Epithelial cell of prostate (primary cell): ENCODE measurements at regions not wholly inside any gene's neighbourhood (a gene's known extent, or its start where the extent isn't known, plus 50 kb on each side); places are given as distances from the start of the nearest gene placed in this dataset.
"Not testable (repeated sequence)": the region's sequence is repeated elsewhere in the genome, so short reads cannot be mapped to it uniquely, and the experiment has no call there.

Experiments
- DNase-seq: peaks from one replicate; pipeline ENCODE4 v3.0.0-alpha.2; 2011; ENCODE audit warnings: low read depth, low spot score
- H3K27ac ChIP-seq: fragments of 450-650 bp; 2 replicates; pipeline ENCODE4 v1.5.1; 2017; ENCODE audit warnings: mild to moderate bottlenecking

DNA sequence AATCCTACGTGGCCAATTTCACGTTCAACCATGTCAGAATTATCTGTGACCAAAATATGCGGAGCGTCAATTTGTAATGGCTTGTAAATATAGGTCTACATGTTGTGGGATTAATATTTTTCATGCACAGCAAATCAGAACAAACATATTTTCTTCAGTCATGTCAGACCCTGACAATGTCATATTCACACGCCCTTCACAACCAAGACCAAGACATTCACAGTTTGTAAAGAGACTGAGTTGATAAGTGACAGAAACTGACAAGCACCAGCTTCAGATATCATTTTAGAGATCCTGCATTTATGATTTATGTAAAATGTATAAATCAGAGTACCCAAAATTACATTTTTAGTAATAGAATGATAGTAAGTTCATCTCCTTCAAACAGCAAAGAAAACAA is 57.3 kb upstream of the NOVA1 start:
- DNase-seq = no peak
- no peak overlapping the region for H3K27ac ChIP-seq

DNA sequence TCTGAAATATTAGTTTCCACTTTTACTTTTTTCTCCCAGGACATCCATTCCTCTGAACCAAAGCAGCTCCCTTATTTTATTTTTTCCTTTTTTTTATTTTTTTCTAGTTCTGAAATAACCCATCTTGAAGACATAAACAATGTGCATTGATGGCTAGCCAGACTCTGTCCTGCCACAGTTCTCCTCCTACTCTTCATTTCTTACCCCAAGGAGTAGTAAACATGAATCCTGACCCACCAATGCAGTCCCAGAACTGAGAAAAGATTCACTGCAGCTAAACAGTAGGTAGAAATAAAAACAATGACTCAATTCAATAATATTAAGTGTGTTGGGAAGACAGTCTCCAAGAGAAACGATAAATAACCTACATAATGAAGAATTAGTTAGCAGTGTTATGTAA is 65.7 kb upstream of the NOVA1 start:
- no peak overlapping the region for H3K27ac ChIP-seq

DNA sequence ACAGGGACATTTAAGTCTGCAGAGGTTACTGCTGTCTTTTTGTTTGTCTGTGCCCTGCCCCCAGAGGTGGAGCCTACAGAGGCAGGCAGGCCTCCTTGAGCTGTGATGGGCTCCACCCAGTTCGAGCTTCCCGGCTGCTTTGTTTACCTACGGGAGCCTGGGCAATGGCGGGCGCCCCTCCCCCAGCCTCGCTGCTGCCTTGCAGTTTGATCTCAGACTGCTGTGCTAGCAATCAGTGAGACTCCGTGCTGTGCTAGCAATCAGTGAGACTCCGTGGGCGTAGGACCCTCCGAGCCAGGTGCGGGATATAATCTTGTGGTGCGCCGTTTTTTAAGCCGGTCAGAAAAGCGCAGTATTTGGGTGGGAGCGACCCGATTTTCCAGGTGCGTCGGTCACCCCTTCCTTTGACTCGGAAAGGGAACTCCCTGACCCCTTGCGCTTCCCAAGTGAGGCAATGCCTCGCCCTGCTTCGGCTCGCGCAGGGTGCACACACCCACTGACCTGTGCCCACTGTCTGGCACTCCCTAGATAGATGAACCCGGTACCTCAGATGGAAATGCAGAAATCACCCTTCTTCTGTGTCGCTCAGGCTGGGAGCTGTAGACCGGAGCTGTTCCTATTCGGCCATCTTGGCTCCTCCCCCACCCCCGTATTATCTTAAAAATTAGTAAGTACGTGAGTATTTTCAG is 81.0 kb upstream of the NOVA1 start:
- not testable (repeated sequence) for DNase-seq, H3K27ac ChIP-seq

More for the DNA sequence above, 65.7 kb upstream of the NOVA1 start:
- no peak for DNase-seq

DNA sequence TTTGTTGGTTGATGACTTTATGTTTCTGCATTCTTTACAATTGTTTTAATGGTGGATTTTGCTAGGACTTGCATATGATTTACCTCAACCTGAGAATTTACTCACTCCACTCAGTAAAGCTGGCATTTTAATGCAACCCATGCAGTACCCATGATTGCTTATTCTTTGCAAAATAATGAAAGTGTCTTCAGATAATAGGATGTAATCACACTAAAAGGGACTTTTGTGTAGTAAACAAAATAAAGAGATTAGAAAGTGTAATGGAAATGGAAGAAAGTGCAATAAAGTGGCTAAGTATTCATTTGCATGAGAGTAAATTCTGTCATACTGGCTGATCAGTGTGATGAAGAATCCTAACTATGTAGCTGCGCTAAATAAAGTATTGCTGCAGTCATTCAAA is 87.6 kb upstream of the NOVA1 start:
- DNase-seq = no peak
- H3K27ac ChIP-seq = no peak overlapping the region

DNA sequence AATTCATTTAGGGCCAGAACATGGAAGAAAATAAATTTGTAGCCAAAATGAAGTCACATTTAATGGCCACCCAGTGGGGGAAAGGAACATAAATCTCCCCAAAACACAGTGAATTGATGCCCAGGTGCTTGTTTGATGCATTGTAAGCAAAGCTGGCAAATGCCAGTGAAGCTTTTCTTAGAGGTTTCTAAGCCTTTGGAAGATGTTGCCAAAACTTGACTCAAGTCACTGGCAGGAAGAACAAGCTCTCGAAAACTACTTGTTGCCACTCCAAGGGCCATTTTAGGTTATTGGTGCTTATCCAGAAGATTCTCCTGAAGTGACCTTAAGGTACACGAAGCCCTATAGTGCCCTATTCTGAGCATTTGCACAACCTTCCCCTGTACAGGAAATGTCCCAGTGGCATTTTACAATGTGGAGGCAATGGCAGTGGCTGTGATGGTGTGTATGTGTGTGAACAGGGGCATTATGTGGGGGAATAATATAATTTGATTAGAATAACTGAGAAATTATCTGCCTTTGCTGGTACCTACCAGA is 89.5 kb upstream of the NOVA1 start:
- H3K27ac ChIP-seq = no peak overlapping the region
- DNase-seq = no peak

DNA sequence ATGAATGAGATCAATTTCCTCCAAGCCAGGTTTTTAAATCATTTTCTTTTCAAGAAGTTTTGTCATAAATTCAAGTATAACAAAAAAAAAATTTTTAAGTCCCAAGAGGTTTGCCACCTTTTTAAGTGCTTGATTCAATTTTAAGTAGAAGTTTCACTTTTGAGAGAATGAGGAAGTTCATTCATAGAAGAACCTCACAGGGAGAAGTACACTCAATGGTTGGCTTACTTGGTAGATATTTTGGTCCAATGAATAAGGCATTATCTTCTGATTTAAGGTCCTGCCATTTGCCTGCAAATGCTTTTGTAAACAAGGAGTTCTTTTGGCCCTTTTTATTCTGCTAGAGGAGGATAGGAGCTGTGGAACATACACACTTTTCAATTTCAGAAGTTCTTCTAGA is 96.7 kb upstream of the NOVA1 start:
- DNase-seq = no peak
- H3K27ac ChIP-seq = no peak overlapping the region

DNA sequence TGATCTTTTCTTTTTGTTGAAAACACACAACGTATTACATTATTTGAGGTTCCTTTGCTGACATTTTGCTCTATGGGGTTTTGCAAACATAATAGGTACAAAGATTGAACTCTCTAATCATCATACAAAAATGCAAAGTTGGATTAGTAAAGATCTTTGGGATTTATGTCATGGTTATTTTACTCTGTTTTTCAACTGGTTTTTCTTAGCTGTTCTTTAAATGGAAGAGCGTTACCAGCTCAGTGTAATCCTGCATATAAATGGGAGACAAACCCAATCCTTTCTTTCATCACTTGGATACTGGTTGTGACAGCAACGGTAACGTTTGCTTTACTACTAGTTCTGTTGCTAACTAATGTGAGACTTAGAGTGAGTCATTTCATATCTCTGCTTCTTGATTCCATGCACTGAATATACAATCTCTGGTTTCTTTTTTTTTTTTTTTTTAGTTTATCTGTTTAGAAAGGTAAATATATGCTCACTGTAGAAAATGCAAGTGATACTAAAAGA is 104.9 kb upstream of the NOVA1 start:
- H3K27ac ChIP-seq = no peak overlapping the region
- no peak for DNase-seq

DNA sequence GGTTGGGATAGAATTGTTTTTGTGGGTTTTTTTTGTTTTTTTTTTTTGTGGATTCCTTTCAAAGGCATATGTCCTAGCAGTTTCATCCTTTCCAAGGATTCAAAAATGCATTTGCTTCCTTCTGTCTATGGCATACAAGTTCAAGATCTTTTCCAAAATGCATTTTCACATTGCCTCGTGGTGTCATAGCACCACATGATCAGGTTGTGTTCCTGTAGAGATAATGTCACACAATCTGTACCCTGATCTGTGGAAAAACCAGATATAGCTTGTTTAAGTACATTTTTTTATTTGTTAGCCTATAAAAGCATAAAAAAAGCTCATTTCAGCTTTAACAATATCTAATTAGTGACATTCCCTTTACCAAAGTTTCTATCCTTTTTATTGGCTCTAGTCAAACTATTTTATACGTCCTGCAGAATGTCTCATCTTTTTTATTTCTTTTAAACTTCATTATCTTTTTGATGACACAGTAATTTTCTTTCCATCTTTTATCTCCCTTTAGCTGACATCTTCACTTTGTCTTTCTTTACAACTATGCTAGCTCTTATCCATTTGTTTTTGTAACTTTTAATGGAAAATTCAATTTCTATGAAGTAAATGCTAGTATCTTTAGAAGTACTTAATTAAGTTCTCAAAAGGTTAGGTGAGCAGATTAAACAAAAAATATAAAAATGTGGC is 106.0 kb upstream of the NOVA1 start:
- no peak overlapping the region for H3K27ac ChIP-seq
- DNase-seq = no peak

DNA sequence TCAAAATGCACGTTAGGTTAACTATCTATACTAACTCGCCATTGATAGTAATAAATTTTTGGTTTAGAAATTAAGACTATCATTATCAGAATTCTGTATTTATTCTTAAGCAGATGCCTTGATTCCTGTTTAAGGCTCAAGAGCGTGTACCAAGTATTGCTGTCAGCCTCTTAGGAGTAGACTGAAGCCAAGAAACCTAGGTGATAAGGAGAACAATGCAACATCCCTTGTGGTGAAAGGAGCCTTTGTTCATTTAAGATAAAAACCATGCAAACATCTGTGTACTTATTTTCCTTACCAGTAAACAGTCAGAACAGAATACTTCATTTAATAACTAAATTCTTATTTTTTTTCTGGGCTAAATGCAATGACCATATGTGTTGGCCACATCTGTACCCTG is 109.4 kb upstream of the NOVA1 start:
- no peak for DNase-seq
- no peak overlapping the region for H3K27ac ChIP-seq

DNA sequence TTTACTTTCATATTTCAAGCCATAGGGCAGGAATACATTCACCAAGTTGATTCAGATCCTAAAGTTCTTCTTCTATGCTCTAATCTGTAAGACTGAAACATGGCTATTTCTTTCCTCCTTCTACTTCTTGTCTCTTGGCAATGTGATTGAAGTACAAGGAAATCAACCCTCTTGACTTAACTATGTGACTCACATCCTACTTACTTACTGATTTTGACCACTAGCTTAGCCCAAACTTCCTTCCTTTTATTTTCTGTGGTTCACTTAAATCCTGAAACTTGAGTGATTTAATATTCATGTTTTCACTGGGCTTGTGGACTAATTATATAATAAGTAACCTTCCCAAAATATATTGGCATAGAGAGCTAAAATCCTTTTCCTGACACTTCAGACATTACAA is 111.2 kb upstream of the NOVA1 start:
- peak overlapping the region; percentile 35 for H3K27ac ChIP-seq
- DNase-seq = peak; percentile 22

DNA sequence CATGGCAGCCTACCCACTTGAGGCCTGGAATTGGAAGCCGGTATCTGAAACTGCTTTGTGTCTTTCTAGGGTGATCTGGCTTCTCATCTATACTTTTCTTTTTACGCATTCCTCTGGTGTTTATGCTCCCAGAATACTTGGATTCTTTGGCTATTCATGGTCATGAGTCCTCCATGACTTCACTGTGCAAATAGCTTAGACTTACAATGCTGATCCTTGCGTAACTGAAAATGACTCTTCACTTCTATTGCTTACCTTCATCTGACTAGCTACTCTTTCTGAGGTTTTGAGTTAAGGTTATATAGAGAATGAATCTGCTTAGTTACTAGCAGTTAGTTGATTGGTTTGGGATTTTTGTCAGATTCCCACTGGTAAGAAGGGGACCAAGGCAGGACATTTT is 121.7 kb upstream of the NOVA1 start:
- no peak overlapping the region for H3K27ac ChIP-seq
- peak; percentile 64 for DNase-seq

DNA sequence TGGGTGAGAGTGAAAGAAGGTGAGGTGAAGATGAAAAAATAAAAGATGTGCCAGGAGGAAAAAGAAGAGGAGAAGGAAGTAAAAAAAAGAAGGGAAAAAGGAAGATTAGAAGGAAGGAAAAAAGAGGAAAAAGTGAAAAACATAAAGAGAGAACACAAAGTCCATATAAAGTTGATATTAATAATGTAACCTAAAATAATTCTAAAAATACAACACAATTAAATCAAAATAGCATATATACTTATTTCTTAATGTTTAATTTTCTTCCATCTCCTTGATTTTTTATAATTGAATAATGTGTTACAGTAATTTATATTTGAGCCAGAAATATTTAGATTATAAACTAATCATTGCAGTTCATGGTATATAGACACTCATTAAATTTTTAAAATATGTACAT is 124.4 kb upstream of the NOVA1 start:
- DNase-seq = no peak
- H3K27ac ChIP-seq = no peak overlapping the region

DNA sequence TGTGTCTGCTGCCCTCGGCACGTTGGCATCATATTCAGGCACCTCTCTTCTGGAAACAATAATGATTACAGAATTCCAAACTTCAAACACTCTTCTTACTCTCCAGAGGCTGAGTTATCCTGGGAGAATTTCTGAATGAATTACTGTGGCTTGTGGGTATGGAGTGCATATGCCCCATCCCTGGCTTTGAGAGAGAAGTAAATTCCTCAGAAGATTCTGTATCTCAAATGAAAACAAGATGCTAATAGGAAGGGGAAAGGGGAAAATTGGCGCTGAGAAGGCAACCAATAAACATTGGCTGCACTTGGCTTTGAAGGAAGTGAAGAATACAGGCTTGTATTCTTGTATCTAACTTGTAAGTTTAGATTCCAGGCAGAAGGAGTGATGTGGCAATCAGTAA is 132.0 kb upstream of the NOVA1 start:
- H3K27ac ChIP-seq = no peak overlapping the region
- DNase-seq = no peak

DNA sequence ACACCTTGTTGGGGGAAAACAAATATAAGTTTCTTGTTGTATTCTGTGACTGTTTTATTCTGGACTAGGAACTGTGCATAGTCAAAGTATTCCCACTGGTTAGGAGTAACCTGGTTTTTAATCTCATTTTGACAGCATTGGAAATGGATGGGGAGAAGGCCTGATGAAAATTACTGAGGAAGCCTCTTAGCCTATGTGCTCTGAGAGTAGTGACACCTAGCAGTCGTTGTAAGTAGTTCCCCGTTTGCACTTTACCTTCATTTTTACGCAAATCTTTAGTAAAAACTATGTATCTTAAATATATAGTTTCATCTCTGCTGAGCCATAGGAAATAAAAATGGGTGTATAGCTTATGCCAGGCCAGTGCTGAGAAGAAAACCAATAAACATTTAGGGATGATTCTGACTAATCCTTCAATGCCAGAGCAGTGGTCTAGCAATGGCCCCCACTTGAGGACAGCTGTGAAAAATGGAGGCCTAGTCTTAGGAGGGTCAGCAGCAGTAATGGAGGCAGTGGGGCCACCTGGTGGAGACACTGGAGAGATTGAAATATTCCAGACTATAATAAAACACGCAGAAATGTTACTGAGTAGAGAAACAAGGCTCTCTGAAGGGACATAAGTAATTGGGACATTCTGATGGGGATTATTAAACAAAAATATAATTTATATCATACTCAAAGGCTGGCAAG is 133.2 kb upstream of the NOVA1 start:
- no peak for DNase-seq
- no peak overlapping the region for H3K27ac ChIP-seq

DNA sequence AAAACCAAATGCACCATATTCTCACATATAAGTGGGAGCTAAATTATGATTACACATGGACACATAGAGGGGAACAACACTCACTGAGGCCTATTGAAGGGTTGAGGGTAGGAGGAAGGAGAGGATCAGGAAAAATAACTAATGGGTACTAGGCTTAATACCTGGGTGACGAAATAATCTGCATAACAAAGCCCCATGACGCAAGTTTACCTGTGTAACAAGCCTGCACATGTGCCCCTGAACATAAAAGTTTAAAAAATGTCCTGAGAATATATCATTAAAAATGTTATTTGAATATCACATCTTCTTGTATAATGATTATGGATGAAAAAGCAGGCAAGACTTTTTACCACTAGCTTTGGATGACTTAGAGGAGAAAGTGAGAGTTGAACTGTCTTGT is 138.0 kb upstream of the NOVA1 start:
- no peak for DNase-seq
- no peak overlapping the region for H3K27ac ChIP-seq

DNA sequence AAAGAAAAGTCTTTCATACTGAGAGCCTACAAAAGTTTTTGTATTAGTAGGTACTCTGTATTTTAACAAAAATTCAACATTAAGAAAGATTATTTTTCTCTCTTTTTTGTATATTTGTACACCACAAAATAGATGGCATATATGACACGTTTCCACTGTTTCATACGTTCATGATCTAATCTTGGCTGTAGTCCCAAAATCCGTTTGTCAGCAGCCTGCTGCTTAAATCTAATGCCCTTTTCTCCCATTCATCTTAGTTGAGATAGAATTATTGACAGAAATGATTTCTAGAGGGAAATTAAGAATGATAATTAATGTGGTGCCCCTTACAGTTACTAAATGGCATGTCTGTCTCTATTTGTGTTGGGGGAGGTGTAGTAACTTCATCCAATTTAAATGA is 140.7 kb upstream of the NOVA1 start:
- no peak overlapping the region for H3K27ac ChIP-seq
- no peak for DNase-seq

DNA sequence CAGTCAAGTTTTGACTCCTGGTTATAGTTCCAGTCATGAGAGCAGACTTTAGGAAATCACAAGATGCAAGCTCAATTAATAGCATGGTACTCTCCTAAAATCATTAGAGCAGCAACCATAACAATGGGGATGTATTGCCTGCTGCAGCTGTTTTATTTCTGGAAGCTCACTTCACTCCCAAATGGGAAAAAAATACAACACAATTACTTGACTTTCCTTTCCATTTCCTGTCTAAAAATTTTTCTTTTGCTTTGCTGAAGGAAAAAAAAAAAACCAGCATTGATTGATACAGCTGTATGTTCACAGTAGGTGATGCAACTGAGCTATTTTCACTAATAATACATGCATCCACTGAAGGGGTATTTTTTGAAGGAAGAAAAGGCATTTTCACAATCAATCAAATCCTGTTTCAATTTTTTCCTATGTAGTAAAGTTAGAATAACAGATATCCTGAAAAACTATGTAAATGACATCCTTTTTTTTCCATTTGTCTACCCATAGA is 143.9 kb upstream of the NOVA1 start:
- H3K27ac ChIP-seq = no peak overlapping the region
- DNase-seq = no peak

DNA sequence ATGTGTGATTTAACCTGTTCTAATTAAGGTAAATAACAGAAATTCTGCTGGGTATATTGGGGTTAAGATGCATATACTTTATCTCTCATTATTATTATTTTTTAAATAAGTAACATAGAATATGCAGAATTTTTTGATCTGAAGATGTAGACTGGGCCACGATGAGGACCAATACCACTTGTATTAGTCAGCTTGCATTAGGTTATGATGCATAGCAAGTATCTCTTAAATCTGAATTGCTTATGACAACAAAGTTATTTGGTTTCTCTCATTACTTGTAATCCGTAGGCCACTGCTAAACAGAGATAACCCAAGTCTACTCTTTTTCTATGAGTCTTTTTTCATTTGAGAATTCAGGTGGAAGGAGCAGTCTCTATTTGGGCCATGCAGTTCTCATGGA is 145.5 kb upstream of the NOVA1 start:
- H3K27ac ChIP-seq = no peak overlapping the region
- DNase-seq = no peak

DNA sequence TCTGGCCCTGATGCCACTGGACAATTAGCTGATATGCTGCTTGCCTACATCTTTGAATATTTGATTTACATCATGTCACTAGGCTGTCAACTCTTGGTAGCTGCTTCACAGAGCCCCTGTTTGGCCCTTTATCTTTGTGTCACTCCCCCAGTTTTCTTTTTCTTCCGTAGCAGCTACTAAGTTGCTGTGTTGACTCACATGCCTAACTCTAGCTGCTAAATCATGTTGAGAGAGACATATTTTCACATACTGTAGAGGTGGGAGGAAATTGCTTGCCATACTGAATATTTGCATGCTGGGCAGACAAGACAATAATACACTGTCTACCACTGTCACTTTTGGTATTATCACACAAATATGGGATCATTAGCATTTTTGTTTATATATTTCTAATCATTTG is 147.1 kb upstream of the NOVA1 start:
- no peak overlapping the region for H3K27ac ChIP-seq
- no peak for DNase-seq

DNA sequence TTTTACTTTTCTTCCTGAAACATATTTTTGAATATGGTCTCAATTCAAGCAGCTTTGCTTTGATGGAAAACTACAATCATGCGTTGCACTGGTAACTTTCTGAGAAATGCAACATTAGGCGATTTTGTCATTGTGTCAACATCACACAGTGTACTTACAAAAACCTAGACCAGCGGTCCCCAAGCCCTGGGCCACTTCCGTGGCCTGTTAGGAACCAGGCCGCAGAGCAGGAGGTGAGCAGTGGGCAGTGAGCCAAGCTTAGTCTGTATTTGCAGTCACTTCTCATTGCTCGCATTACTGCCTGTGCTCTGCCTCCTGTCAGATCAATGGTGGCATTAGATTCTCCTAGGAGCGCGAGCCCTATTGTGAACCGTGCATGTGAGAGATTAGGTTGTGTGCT is 163.7 kb upstream of the NOVA1 start:
- no peak for DNase-seq
- H3K27ac ChIP-seq = no peak overlapping the region

DNA sequence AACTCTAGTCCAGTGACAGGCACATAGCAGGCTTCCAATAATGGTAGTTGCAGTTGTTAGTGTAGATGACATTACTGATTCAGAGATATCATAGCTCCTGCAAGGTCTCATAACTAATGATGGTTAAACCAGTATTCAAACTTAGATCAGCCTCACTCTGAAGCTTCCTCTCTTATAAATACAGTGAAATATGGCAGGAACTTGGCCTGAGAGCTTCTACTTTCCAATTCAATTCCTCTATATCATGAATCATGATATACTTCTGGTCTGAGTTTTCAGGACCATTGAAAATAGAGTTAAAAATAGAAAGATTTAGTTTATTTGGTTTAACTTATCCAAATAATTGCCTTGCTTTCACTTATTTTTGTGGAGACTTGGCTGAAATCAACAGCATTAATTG is 167.5 kb upstream of the NOVA1 start:
- no peak for DNase-seq
- no peak overlapping the region for H3K27ac ChIP-seq
